Chondrocyte (in vitro differentiated cells): ENCODE measurements at regions not wholly inside any gene's neighbourhood (a gene's known extent, or its start where the extent isn't known, plus 50 kb on each side); places are given as distances from the start of the nearest gene placed in this dataset.

Experiments used
- DNase-seq: peaks from one replicate; pipeline ENCODE4 v3.0.0; 2021; ENCODE audit warnings: mixed read lengths, low spot score
- H3K27ac Mint-ChIP-seq: one replicate; pipeline ENCODE4 v1.8.0; 2021; ENCODE audit warnings: mild to moderate bottlenecking, moderate library complexity, mixed read lengths; ENCODE audit not compliant: unreplicated experiment
- H3K27me3 Mint-ChIP-seq: 2 replicates; pipeline ENCODE4 v1.8.0; 2021; ENCODE audit warnings: low read depth, mixed read lengths
- H3K36me3 Mint-ChIP-seq: 2 replicates; pipeline ENCODE4 v1.8.0; 2021; ENCODE audit warnings: low read depth, mixed read lengths
- H3K4me1 Mint-ChIP-seq: 2 replicates; pipeline ENCODE4 v1.8.0; 2021; ENCODE audit warnings: low read depth, mild to moderate bottlenecking, mixed read lengths
- H3K4me3 Mint-ChIP-seq: one replicate; pipeline ENCODE4 v1.8.0; 2021; ENCODE audit warnings: mild to moderate bottlenecking, moderate library complexity, mixed read lengths; ENCODE audit not compliant: unreplicated experiment
- H3K9me3 Mint-ChIP-seq: 2 replicates; pipeline ENCODE4 v1.8.0; 2021; ENCODE audit warnings: low read depth, mixed read lengths
- TF ChIP-seq, protein P1 (sequence below): fragments of 200-600 bp; sonication (generic); IDR thresholded peaks from 2 replicates; pipeline ENCODE4 v1.5.0; 2021; ENCODE audit warnings: antibody characterized with exemption, mild to moderate bottlenecking, moderate library complexity

DNA sequence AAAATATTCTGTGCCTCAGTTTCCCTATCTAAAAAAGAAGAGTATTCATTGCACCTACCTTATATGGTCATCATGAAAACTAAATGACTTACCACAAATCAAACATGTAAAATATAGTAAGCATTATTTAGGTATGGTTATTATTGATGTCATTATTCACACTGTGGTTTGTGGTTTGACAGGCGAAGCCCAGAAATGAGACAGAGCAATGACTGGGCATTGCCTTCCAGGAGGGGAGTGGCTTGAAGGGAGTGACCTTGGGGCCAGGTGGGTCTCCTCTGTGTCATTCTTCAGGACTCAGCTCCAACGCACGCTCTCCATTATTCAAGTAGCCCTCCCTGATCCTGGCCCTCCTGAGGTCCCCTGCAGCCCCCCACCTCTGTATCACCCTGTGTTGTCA lies 133.7 kb downstream of the DMRTA2 start:
- no peak for DNase-seq
- Mint-ChIP-seq H3K27ac (no peak overlapping the region), H3K9me3 (peaks cover 18% of the 10 kb centered on the region), H3K27me3 (no peaks in the 10 kb centered on the region), H3K4me3 (no peak overlapping the region), H3K4me1 (no peaks in the 10 kb centered on the region), H3K36me3 (no peaks in the 10 kb centered on the region)
- TF ChIP-seq, protein P1, sequence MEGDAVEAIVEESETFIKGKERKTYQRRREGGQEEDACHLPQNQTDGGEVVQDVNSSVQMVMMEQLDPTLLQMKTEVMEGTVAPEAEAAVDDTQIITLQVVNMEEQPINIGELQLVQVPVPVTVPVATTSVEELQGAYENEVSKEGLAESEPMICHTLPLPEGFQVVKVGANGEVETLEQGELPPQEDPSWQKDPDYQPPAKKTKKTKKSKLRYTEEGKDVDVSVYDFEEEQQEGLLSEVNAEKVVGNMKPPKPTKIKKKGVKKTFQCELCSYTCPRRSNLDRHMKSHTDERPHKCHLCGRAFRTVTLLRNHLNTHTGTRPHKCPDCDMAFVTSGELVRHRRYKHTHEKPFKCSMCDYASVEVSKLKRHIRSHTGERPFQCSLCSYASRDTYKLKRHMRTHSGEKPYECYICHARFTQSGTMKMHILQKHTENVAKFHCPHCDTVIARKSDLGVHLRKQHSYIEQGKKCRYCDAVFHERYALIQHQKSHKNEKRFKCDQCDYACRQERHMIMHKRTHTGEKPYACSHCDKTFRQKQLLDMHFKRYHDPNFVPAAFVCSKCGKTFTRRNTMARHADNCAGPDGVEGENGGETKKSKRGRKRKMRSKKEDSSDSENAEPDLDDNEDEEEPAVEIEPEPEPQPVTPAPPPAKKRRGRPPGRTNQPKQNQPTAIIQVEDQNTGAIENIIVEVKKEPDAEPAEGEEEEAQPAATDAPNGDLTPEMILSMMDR: no peak

DNA sequence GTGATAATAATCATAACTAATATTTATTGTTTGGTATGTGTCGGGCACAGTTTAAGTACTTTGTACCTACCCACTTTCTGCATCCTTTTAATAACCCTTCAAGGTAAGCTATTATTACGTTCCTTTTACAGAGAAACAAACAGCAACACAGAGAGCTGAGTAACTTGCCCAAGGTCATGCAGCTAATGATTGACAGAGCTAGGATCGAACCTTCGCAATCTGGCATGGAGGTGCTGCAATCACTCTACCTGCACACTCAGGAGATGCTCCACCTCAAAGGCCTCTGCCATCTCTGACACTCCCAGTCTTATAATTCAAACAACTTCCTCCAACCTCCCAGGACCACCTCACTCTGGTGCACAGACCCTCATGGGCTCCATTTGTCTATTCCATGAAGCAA lies 137.2 kb downstream of the DMRTA2 start:
- no peak for DNase-seq
- Mint-ChIP-seq H3K4me1 (no peaks in the 10 kb centered on the region), H3K9me3 (peaks cover 12% of the 10 kb centered on the region), H3K4me3 (no peak overlapping the region), H3K27ac (no peak overlapping the region), H3K27me3 (no peaks in the 10 kb centered on the region), H3K36me3 (no peaks in the 10 kb centered on the region)
- TF ChIP-seq, protein P1: no peak

DNA sequence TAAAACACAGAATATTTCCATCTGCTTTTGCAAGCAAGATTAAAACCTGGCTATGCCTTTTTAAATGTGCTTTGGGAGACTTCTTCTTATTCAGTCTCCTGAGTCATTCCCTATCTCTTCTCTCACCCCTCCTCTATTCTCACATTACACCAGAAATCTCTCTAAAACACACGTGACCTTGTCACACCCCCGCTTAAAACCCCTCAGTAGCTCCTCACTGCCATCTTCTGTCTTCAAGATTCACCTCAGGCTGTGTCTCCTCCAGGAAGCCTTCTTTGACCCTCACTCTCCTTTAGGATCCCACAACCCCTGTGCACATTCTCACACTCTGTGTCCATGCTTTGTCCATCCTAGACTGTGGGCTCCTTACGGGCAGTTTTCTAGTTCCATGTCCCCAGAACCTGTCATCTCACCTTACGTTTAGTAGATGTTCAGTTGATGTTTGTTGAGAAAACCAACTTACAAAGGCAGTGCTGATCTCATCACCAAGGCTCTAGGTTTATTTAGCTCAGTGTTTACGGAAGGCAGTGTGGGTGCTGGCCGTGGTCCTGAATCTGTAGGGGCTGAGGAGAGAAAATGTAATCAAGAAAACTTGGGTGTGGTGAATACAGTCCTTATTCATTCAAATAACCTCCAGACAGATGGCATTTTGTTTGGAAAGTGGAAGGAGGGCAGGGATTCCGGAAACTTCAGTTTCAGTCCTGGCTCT lies 143.5 kb downstream of the DMRTA2 start:
- no peak overlapping the region for H3K4me3 Mint-ChIP-seq
- DNase-seq: no peak
- H3K27ac Mint-ChIP-seq: no peak overlapping the region
- H3K9me3 Mint-ChIP-seq: peaks cover 9% of the 10 kb centered on the region
- H3K36me3 Mint-ChIP-seq: no peaks in the 10 kb centered on the region
- TF ChIP-seq, protein P1: no peak
- H3K4me1 Mint-ChIP-seq: no peaks in the 10 kb centered on the region
- peaks cover 3% of the 10 kb centered on the region for H3K27me3 Mint-ChIP-seq

DNA sequence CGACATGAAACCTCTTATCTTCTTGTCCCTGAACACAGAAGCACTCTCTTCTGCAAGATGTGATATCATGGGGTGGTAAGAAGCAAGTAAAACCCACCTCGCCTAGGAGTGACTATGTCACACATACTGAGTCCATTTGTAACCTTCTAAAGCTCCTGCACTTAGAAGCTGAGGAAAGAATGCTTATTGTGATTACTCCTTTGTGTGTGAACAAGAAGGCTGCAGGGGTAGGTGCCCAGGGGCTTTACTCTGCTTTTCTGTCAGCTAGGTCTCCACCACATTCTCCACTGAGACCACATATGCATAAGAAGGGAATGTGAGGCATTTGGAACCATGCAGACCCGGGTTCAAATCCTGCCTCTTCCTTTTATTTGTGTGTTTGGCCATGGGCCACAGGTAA lies 144.3 kb downstream of the DMRTA2 start:
- no peaks in the 10 kb centered on the region for H3K36me3 Mint-ChIP-seq
- TF ChIP-seq, protein P1: no peak
- no peak overlapping the region for H3K4me3 Mint-ChIP-seq
- peaks cover 3% of the 10 kb centered on the region for H3K27me3 Mint-ChIP-seq
- H3K9me3 Mint-ChIP-seq: peaks cover 7% of the 10 kb centered on the region
- H3K4me1 Mint-ChIP-seq: no peaks in the 10 kb centered on the region
- no peak overlapping the region for H3K27ac Mint-ChIP-seq
- no peak for DNase-seq

DNA sequence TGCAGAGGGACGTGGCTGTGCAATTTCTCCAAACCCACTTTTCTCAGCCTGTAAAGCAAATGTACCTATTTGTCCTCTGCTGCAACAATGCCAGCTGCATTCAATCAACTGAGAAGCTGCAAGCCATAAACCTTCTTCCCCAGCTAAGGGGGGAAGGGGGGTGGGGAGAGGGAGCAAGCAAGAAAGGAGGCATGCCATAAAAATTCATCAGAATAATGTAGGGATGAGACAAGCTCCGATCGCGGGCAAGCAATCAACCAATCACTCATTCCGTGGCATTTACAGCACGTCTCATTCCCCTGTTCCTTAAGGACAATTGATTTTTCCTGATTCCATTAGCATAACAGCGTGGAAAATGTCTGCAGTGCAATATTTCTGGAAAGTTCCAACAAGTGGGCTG lies 144.8 kb downstream of the DMRTA2 start:
- H3K36me3 Mint-ChIP-seq: no peaks in the 10 kb centered on the region
- H3K4me3 Mint-ChIP-seq: no peak overlapping the region
- H3K9me3 Mint-ChIP-seq: peaks cover 7% of the 10 kb centered on the region
- H3K27ac Mint-ChIP-seq: no peak overlapping the region
- H3K4me1 Mint-ChIP-seq: no peaks in the 10 kb centered on the region
- TF ChIP-seq, protein P1: no peak
- no peak for DNase-seq
- peaks cover 5% of the 10 kb centered on the region for H3K27me3 Mint-ChIP-seq
